Activated T-cell treated with anti-CD3 and anti-CD28 coated beads, Interleukin-2, amount 50 U/mL, for 24 hours (primary cell): ENCODE measurements at regions not wholly inside any gene's neighbourhood (a gene's known extent, or its start where the extent isn't known, plus 50 kb on each side); places are given as distances from the start of the nearest gene placed in this dataset.

ENCODE experiments used
- DNase-seq: peaks from one replicate; pipeline ENCODE4 v3.0.0-alpha.2; 2020
- H3K27ac Mint-ChIP-seq: 2 replicates; pipeline ENCODE4 v1.8.0; 2020; ENCODE audit warnings: mild to moderate bottlenecking, mixed read lengths
- H3K27me3 Mint-ChIP-seq: 2 replicates; pipeline ENCODE4 v1.8.0; 2020; ENCODE audit warnings: mixed read lengths
- H3K36me3 Mint-ChIP-seq: 2 replicates; pipeline ENCODE4 v1.8.0; 2020; ENCODE audit warnings: low read depth, mixed read lengths
- H3K4me1 Mint-ChIP-seq: 2 replicates; pipeline ENCODE4 v1.8.0; 2020; ENCODE audit warnings: low read depth, mixed read lengths
- H3K4me3 Mint-ChIP-seq: 2 replicates; pipeline ENCODE4 v1.8.0; 2020; ENCODE audit warnings: mild to moderate bottlenecking, moderate library complexity, mixed read lengths
- H3K9me3 Mint-ChIP-seq: 2 replicates; pipeline ENCODE4 v1.8.0; 2020; ENCODE audit warnings: mixed read lengths

GRCh38 chr15:79373113-79373512 is 59.0 kb upstream of the MINAR1 start:
- Mint-ChIP-seq H3K27ac (no peak overlapping the region), H3K9me3 (no peaks in the 10 kb centered on the region), H3K27me3 (no peaks in the 10 kb centered on the region), H3K4me3 (no peak overlapping the region), H3K4me1 (no peaks in the 10 kb centered on the region), H3K36me3 (no peaks in the 10 kb centered on the region)
- no peak for DNase-seq

DNA sequence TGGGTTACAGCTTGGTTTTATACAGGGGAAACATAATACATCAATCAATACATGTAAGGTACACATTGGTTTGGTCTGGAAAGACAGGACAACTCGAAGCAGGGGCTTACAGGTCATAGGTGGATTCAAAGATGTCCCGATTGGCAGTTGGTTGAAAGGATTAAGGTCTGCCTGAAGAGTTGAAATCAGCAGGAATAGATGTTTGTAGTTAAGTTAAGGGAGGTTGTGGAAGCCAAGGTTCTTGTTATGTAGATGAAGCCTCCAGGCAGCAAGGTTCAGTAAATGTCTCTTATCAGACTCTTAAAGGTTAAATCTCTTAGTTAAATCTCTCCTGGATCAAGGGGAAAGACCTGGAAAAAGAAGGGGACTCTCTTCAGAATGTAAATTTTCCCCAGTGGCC is 58.4 kb upstream of the MINAR1 start:
- no peaks in the 10 kb centered on the region for H3K9me3 Mint-ChIP-seq
- DNase-seq, result no peak
- H3K36me3 Mint-ChIP-seq, result no peaks in the 10 kb centered on the region
- no peaks in the 10 kb centered on the region for H3K27me3 Mint-ChIP-seq
- no peak overlapping the region for H3K27ac Mint-ChIP-seq
- H3K4me1 Mint-ChIP-seq, result peaks cover 4% of the 10 kb centered on the region
- no peak overlapping the region for H3K4me3 Mint-ChIP-seq

- Mint-ChIP-seq H3K27me3 (no peaks in the 10 kb centered on the region), H3K36me3 (no peaks in the 10 kb centered on the region), H3K27ac (no peak overlapping the region), H3K4me3 (no peak overlapping the region), H3K4me1 (peaks cover 4% of the 10 kb centered on the region), H3K9me3 (no peaks in the 10 kb centered on the region)
- no peak for DNase-seq
Measured at GRCh38 chr15:79376383-79376782, 55.8 kb upstream of the MINAR1 start.

DNA sequence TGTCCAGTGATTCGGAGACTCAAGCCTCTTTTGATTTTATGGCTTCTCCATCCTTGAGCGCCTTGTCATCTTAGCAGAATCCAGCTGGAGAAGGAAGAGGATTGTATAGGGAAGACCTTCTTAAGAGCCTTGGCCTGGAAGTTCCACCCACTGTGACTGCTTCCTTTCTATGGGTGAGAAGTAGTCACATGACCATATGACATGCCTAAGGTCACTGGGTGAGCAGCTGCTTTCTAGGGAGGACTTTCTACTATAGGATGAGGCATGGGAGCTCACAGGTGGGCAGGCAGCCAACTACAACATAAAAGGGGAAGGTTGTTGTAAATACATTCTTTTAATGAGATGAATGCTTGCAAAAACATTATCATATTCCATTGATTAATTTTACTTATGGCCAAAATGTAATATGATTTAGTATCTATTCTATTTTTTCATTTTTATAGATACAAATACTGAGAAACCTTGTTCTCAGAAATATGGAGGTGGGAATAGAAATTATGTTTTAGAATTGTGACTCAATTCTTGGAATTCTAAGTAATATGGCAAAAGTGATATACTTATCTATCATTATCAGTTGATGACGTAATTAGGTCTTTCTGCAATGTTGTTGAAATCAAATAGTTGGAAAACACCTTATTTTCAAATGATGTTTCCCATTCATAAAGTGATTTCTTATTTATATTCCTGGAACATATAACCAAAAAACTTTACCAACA is 53.6 kb upstream of the MINAR1 start:
- H3K4me3 Mint-ChIP-seq, result no peak overlapping the region
- H3K4me1 Mint-ChIP-seq, result peaks cover 4% of the 10 kb centered on the region
- H3K27ac Mint-ChIP-seq, result no peak overlapping the region
- H3K27me3 Mint-ChIP-seq, result no peaks in the 10 kb centered on the region
- H3K36me3 Mint-ChIP-seq, result peaks cover 6% of the 10 kb centered on the region
- H3K9me3 Mint-ChIP-seq, result no peaks in the 10 kb centered on the region
- no peak for DNase-seq

- Mint-ChIP-seq H3K27me3 (no peaks in the 10 kb centered on the region), H3K4me3 (no peak overlapping the region), H3K4me1 (peaks cover 4% of the 10 kb centered on the region), H3K36me3 (peaks cover 6% of the 10 kb centered on the region), H3K9me3 (no peaks in the 10 kb centered on the region), H3K27ac (no peak overlapping the region)
- peak; percentile 84 for DNase-seq
Measured at GRCh38 chr15:79380755-79381497, 51.2 kb upstream of the MINAR1 start.

DNA sequence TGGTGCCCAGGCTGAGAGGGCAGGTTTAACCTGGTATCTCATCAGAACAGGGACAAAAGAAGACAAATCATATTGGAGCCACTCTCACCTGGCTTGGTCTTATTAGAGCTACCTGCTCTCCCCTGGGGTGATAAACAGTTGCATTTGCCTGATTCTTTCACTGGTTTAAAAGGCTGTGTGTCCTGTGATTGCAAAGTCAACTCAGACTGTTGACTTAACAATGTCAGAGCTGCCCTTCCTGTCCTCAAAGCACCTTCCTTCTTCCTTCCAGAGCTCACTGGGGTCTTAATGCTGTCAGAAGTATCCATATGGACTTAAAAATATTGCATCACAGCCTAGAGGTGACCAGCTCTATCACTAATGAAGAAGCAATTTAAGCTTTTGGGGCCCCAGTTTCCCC is 50.5 kb upstream of the MINAR1 start:
- Mint-ChIP-seq H3K4me3 (no peak overlapping the region), H3K27me3 (no peaks in the 10 kb centered on the region), H3K9me3 (no peaks in the 10 kb centered on the region), H3K27ac (no peak overlapping the region), H3K36me3 (peaks cover 6% of the 10 kb centered on the region), H3K4me1 (peaks cover 4% of the 10 kb centered on the region)
- DNase-seq, result no peak
